ENCODE measurements at regions not wholly inside any gene's neighbourhood (a gene's known extent, or its start where the extent isn't known, plus 50 kb on each side); places are given as distances from the start of the nearest gene placed in this dataset.

GRCh38 chr21:24890021-24890420 lies 717.3 kb downstream of the MRPL39 start:
- H3K79me2 ChIP-seq (replicated peaks; ENCODE audit: insufficient read depth, low read length) = no peaks in the 10 kb centered on the region
- H3K27me3 ChIP-seq (ENCODE audit: insufficient read depth, low read depth, low read length) = no peaks in the 10 kb centered on the region
- no peaks in the 10 kb centered on the region for H3F3A ChIP-seq (ENCODE audit: insufficient read depth, low read length, poor library complexity, severe bottlenecking)
- H4K20me1 ChIP-seq (ENCODE audit: insufficient read depth) = no peaks in the 10 kb centered on the region
- H3K9me2 ChIP-seq (ENCODE audit: insufficient read depth, low read length) = no peaks in the 10 kb centered on the region
- H2AFZ ChIP-seq (ENCODE audit: low read depth, low read length) = no peak overlapping the region
- H3K9me3 ChIP-seq (ENCODE audit: low read length) = no peaks in the 10 kb centered on the region
- no peak overlapping the region for H3K4me2 ChIP-seq (ENCODE audit: low read length)
- TF ChIP-seq EP300 (conservative IDR thresholded peaks at IDR 0.05; ENCODE audit: poor library complexity, severe bottlenecking) (no peak), CTCF (IDR thresholded peaks at IDR 0.05; ENCODE audit: poor library complexity, severe bottlenecking) (no peak), SMC3 (conservative IDR thresholded peaks at IDR 0.05; ENCODE audit: poor library complexity) (no peak), MXI1 (conservative IDR thresholded peaks at IDR 0.05; ENCODE audit: poor library complexity, severe bottlenecking) (no peak), REST (IDR thresholded peaks at IDR 0.05; ENCODE audit: borderline replicate concordance) (no peak), POLR2AphosphoS5 (IDR thresholded peaks at IDR 0.05) (no peak), EZH2 (IDR thresholded peaks at IDR 0.05; ENCODE audit: borderline replicate concordance, insufficient read depth, low read length, poor library complexity, severe bottlenecking) (no peak), RAD21 (conservative IDR thresholded peaks at IDR 0.05) (no peak), TAF1 (IDR thresholded peaks at IDR 0.05; ENCODE audit: low read depth) (no peak)
- no peak overlapping the region for H3K4me3 ChIP-seq (ENCODE audit: low read length)
- no peaks in the 10 kb centered on the region for H3K36me3 ChIP-seq (ENCODE audit: insufficient read depth, low read length)
- H3K9ac ChIP-seq (ENCODE audit: low read length) = no peak overlapping the region
- no peak overlapping the region for H3K27ac ChIP-seq (ENCODE audit: low read length)

DNA sequence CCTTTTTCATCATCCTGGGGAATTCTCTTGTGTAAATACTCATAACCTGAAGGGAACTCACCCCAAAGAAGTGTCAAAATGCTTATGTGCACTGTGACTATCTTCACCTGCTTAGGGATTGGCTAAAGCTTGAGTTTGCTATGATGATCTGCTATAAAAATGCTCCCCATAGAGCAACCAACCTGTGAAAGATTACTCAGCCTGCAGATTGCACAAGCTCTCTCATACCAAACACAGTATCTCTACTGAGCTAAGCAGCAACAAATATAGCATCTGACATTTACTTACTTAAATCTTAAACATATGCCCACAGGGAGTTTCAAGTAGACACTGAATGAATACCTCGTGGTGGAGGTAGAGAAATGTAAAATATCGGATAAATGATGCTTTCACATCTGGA lies 725.8 kb downstream of the MRPL39 start:
- Histone ChIP-seq H3K9me2 (ENCODE audit: insufficient read depth, low read length) (no peaks in the 10 kb centered on the region), H3F3A (ENCODE audit: insufficient read depth, low read length, poor library complexity, severe bottlenecking) (no peaks in the 10 kb centered on the region), H3K27ac (ENCODE audit: low read length) (no peak overlapping the region), H3K9me3 (ENCODE audit: low read length) (peaks cover 3% of the 10 kb centered on the region), H3K27me3 (ENCODE audit: insufficient read depth, low read depth, low read length) (no peaks in the 10 kb centered on the region), H4K20me1 (ENCODE audit: insufficient read depth) (no peaks in the 10 kb centered on the region), H3K79me2 (replicated peaks; ENCODE audit: insufficient read depth, low read length) (no peaks in the 10 kb centered on the region), H3K36me3 (ENCODE audit: insufficient read depth, low read length) (no peaks in the 10 kb centered on the region), H3K4me3 (ENCODE audit: low read length) (no peak overlapping the region), H3K9ac (ENCODE audit: low read length) (no peak overlapping the region), H3K4me2 (ENCODE audit: low read length) (no peak overlapping the region), H2AFZ (ENCODE audit: low read depth, low read length) (no peak overlapping the region)
- TF ChIP-seq REST (IDR thresholded peaks at IDR 0.05; ENCODE audit: borderline replicate concordance) = no peak
- no peak for TF ChIP-seq MXI1 (conservative IDR thresholded peaks at IDR 0.05; ENCODE audit: poor library complexity, severe bottlenecking)
- no peak for TF ChIP-seq SMC3 (conservative IDR thresholded peaks at IDR 0.05; ENCODE audit: poor library complexity)

All from neural cell (in vitro differentiated cells).